ENCODE measurements at regions not wholly inside any gene's neighbourhood (a gene's known extent, or its start where the extent isn't known, plus 50 kb on each side); places are given as distances from the start of the nearest gene placed in this dataset.

DNA sequence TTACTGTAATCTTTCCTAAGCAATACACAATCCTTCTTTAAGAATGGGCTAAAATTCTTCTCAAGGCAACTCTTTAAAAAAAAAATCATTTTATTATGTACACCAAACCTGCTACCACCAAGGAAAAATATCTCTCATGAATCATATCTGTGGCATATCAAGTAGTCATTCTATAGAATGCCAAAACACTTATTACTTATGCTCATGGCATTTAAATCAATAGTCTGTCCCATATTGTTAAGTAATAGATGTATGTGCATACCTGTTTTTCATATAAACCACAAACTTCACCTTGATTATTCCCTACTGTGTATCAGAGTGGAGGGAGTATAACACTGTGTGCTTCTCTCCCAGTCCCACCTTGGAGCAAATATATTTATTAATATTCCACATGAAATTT is 95.8 kb upstream of the SETBP1 start:
- ATAC-seq, result no peak
- Histone ChIP-seq H3K9me3 (no peaks in the 10 kb centered on the region), H3K27ac (no peak overlapping the region), H3K4me1 (no peaks in the 10 kb centered on the region), H3K4me3 (no peak overlapping the region), H3K36me3 (no peaks in the 10 kb centered on the region), H3K27me3 (no peaks in the 10 kb centered on the region)
- intact Hi-C loops (cut with DNase I), result no loop called here
- TF ChIP-seq, protein P1, sequence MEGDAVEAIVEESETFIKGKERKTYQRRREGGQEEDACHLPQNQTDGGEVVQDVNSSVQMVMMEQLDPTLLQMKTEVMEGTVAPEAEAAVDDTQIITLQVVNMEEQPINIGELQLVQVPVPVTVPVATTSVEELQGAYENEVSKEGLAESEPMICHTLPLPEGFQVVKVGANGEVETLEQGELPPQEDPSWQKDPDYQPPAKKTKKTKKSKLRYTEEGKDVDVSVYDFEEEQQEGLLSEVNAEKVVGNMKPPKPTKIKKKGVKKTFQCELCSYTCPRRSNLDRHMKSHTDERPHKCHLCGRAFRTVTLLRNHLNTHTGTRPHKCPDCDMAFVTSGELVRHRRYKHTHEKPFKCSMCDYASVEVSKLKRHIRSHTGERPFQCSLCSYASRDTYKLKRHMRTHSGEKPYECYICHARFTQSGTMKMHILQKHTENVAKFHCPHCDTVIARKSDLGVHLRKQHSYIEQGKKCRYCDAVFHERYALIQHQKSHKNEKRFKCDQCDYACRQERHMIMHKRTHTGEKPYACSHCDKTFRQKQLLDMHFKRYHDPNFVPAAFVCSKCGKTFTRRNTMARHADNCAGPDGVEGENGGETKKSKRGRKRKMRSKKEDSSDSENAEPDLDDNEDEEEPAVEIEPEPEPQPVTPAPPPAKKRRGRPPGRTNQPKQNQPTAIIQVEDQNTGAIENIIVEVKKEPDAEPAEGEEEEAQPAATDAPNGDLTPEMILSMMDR (IDR thresholded peaks at IDR 0.05), result no peak
- no peak for DNase-seq

DNA sequence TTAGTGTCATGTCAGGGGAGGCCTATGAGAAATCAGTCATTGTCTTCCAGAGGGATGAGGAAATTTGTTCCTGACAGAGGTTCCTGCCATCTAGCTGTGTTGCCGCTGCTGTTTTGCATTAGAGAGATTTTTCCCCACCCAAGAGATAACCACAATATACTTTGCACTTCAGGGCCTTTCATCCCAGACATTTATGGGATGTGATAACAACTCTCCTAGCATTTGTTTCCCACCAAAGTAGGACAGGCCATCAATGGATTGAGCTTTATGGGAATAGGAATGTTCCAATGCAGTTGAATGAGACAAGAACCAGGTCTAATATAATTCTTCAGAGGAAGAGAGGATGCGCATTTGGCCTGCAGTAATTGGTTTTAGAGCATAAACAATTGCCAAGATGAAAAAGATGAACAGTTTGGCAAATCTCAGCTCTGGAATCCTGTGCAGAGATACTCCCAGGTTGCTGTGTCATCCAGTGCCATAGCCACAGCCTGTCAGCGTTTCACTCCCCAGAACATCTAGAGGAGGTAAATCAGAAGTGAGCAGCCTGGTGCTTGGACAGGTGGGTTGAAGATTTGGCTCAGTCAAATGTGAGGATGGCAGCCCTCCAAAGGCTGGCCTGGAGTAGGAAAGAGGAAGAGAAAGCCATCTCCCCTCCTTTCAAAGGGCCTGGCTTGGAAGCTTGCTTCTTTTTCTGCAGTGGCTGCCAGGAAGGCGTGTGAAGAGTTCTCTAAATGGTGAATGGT is 93.7 kb upstream of the SETBP1 start:
- no peaks in the 10 kb centered on the region for H3K4me1 ChIP-seq
- no peaks in the 10 kb centered on the region for H3K36me3 ChIP-seq
- H3K27ac ChIP-seq, result no peak overlapping the region
- H3K4me3 ChIP-seq, result no peak overlapping the region
- H3K9me3 ChIP-seq, result no peaks in the 10 kb centered on the region
- no peak for DNase-seq
- TF ChIP-seq, protein P1 (IDR thresholded peaks at IDR 0.05), result no peak
- H3K27me3 ChIP-seq, result no peaks in the 10 kb centered on the region
- intact Hi-C loops (cut with DNase I), result no loop called here
- ATAC-seq, result no peak

- ATAC-seq, result no peak
- no peak for DNase-seq
- TF ChIP-seq, protein P1 (IDR thresholded peaks at IDR 0.05), result no peak
- intact Hi-C loops (cut with DNase I), result no loop called here
- Histone ChIP-seq H3K36me3 (no peaks in the 10 kb centered on the region), H3K27me3 (no peaks in the 10 kb centered on the region), H3K4me1 (no peaks in the 10 kb centered on the region), H3K4me3 (no peak overlapping the region), H3K9me3 (no peaks in the 10 kb centered on the region), H3K27ac (no peak overlapping the region)
Observed at GRCh38 chr18:44588508-44588907, 92.2 kb upstream of the SETBP1 start.

DNA sequence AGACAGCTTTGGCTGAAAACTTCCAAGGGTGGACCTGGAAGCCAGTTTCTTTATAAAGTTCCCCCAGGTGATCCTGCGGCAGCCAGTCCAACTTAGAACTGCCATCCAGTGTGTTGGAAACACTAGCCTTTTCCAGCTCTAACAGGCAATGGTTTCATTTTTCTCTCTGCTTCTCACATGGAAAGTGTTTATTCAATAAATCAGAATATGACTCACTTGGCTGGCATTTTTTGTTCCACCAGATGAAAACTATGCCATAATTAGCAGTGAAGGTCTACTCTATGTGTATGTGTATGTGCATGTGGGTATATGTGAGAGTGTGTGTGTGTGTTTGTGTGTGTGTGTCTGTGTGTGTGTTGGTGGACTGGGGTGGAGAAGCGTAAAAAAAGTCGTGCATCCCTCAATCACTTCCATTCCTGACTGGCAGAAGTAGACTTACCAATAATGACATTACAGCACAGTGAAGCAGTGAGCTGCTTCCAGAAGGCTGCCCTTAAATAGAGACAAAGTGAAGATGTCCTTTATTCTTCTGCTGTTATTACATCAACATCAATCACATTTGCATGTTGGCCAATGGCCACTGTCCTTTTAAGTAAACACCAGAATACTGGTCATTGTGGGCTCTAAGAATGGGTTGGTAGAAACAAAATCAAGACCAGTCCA is 90.9 kb upstream of the SETBP1 start:
- no peak overlapping the region for H3K4me3 ChIP-seq
- no peaks in the 10 kb centered on the region for H3K27me3 ChIP-seq
- intact Hi-C loops (cut with DNase I), result no loop called here
- TF ChIP-seq, protein P1 (IDR thresholded peaks at IDR 0.05), result no peak
- ATAC-seq (no peak), DNase-seq (no peak)
- H3K4me1 ChIP-seq, result no peaks in the 10 kb centered on the region
- H3K27ac ChIP-seq, result no peak overlapping the region
- no peaks in the 10 kb centered on the region for H3K9me3 ChIP-seq
- no peaks in the 10 kb centered on the region for H3K36me3 ChIP-seq

DNA sequence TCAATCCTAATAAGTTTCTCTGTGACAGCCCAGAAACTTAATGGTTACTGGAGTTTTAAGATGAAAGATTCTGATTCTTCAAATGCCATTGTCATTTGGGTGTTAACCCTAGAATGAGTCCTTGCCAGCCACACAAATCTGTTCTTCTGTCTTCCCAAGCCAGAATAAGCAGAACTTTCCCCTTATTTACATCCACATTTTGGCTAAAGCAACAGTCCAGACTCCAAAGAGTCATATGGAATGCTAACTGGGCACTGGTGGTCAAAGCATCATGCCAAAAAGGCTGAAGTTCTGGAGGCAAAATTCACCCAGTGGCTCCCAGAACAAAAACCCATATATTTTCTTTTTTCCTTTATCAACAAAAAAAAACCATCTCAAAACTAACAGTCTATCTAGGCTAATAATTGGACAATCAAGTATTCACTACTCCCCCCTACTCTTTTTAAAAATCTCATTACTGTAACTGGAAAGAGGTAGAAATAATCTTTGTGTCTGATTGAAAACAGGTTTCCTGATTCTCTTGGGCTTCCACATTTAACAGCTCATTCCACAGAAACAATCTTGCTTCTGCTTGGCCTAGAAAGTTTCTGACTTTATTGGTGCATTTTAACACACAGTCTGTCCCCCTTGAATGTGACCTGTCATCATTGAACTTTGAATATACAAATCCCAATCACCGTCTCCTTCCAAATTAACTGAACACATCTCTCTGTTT is 89.6 kb upstream of the SETBP1 start:
- DNase-seq, result no peak
- H3K9me3 ChIP-seq, result no peaks in the 10 kb centered on the region
- no peaks in the 10 kb centered on the region for H3K27me3 ChIP-seq
- H3K27ac ChIP-seq, result no peak overlapping the region
- intact Hi-C loops (cut with DNase I), result no loop called here
- H3K4me1 ChIP-seq, result no peaks in the 10 kb centered on the region
- no peak for ATAC-seq
- H3K36me3 ChIP-seq, result no peaks in the 10 kb centered on the region
- no peak overlapping the region for H3K4me3 ChIP-seq
- TF ChIP-seq, protein P1 (IDR thresholded peaks at IDR 0.05), result no peak

Measured in upper lobe of right lung (tissue), 1 donor.